ENCODE measurements at regions not wholly inside any gene's neighbourhood (a gene's known extent, or its start where the extent isn't known, plus 50 kb on each side); places are given as distances from the start of the nearest gene placed in this dataset.

- TF ChIP-seq CTCF (IDR thresholded peaks at IDR 0.05; ENCODE audit: low read depth, low read length) = no peak
- DNase-seq (ENCODE audit: extremely low read depth, low read depth) = no peak
These were observed 166.7 kb upstream of the DTNA start for GRCh38 chr18:34543356-34543755.

DNA sequence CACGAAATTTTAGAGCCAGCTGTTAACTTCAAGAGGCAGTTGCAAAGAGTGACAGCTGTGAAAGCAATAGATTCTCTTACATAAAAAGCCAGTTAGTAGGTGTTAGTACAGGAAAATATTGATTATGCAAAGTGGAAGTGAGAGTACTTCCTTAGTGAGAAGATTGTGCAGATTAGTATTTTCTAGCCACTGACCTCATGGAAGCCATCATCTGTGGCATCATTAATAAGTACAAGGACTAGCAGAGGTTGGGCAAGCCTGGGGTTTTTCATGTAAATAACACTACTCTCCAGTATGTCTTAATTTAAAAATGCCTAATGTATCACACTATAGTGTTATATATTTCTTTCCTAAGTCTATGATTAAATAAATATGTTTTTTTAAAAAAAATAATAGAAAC, 166.2 kb upstream of the DTNA start:
- TF ChIP-seq CTCF (IDR thresholded peaks at IDR 0.05; ENCODE audit: low read depth, low read length) = no peak
- no peak for DNase-seq (ENCODE audit: extremely low read depth, low read depth)

GRCh38 chr18:34544930-34545329, 165.2 kb upstream of the DTNA start:
- DNase-seq (ENCODE audit: extremely low read depth, low read depth) = no peak
- TF ChIP-seq CTCF (IDR thresholded peaks at IDR 0.05; ENCODE audit: low read depth, low read length) = no peak

DNA sequence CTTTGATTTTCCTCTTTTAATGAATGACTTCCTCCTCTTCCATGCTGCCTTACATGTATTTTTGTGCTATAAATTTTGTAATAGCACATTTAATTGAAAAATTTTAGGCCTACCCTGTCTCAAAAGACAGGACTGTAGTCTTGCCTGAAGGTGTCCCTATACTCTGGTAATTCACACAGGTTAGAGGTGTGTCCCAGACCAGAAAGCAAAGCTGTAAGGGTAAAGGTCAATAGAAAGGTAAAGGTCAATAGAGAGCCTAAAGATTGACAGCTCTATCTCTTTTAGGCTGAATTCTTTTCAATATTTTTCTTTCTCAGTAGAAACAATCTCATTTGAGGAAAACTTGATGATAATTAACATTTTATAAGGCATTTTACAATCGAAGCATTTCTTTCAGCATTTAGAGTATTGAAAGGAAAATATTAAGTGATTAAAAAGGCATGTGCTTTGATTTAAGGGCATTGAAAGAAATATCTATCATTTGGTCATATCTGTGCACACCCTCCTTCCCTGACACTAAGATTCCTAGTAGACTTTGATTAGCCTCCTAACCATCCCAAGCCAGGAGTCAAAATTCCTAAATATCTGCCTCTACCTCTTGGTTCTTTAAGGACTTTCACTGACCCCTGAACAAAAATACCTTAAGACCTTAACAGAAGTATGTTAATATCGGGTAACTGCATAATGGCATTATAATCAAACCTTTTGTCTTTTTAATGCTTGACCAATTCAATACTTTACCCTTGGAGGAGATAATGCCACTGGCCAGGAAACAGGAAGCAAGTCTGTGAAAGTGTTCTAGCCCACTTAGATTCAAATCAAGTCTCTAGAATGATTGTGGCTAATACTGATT, 161.8 kb upstream of the DTNA start:
- TF ChIP-seq CTCF (IDR thresholded peaks at IDR 0.05; ENCODE audit: low read depth, low read length) = no peak
- no peak for DNase-seq (ENCODE audit: extremely low read depth, low read depth)

GRCh38 chr18:34548973-34549294, 161.2 kb upstream of the DTNA start:
- DNase-seq (ENCODE audit: extremely low read depth, low read depth) = no peak
- no peak for TF ChIP-seq CTCF (IDR thresholded peaks at IDR 0.05; ENCODE audit: low read depth, low read length)

DNA sequence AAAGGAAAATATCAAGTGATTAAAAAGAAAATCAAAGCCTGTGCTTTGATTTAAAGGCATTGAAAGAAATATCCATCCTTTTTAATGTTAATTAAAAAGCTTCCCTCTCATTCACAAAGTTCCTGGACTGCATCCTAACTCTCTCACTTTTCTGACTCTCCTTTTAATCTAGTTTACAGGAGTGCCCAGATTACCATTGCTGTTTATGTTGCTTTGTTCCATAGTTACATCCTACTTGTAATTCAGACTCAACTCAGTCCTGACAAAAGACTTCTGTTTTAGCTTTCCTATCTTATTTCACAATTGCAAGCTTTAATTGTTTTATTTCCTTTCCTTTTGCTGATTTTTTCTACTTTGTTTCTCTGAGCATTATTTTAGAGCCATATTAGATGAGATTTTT, 160.7 kb upstream of the DTNA start:
- TF ChIP-seq CTCF (IDR thresholded peaks at IDR 0.05; ENCODE audit: low read depth, low read length) = no peak

GRCh38 chr18:34550156-34550555, 159.9 kb upstream of the DTNA start:
- no peak for TF ChIP-seq CTCF (IDR thresholded peaks at IDR 0.05; ENCODE audit: low read depth, low read length)
- DNase-seq (ENCODE audit: extremely low read depth, low read depth) = no peak

More for the DNA sequence above, 160.7 kb upstream of the DTNA start:
- DNase-seq (ENCODE audit: extremely low read depth, low read depth) = no peak

All from AG09319 (cell line).